IMR-90 (cell line): ENCODE measurements at regions not wholly inside any gene's neighbourhood (a gene's known extent, or its start where the extent isn't known, plus 50 kb on each side); places are given as distances from the start of the nearest gene placed in this dataset.

Experiments used
- ATAC-seq: fragments of 200-7000 bp; cut with Tn5 transposase; 2 replicates; pipeline ENCODE4 v1.9.1; 2020; ENCODE audit warnings: low read depth, mild to moderate bottlenecking, moderate library complexity
- BruUV-seq: library from RNA; stranded (reverse); fragments of 400-500 nt; replicated peaks from 2 replicates; lab custom pipeline; 2021; lab: Mats Ljungman, UMichigan
- CTCF ChIA-PET: fragments of 300-600 bp; formaldehyde crosslinking; extraction: SDS; loops from one replicate; lab custom pipeline; 2021; ENCODE audit warnings: antibody characterized with exemption; lab: Yijun Ruan, JAX
- POLR2A ChIA-PET: fragments of 300-600 bp; sonication (Branson Sonifier 250); formaldehyde crosslinking; loops from one replicate; lab custom pipeline; 2022; ENCODE audit warnings: antibody characterized with exemption; ENCODE audit not compliant: unreplicated experiment; lab: Charles Lee
- DNase-seq: peaks from one replicate; pipeline ENCODE4 v3.0.0; 2013
- H2AFZ ChIP-seq: replicated peaks from 2 replicates; pipeline ENCODE3; 2013; ENCODE audit warnings: low read length, mild to moderate bottlenecking; ENCODE audit not compliant: poor library complexity
- H2AK5ac ChIP-seq: 2 replicates; pipeline ENCODE4 v1.6.1; 2013; ENCODE audit warnings: low read depth, low read length, inconsistent platforms
- H2AK9ac ChIP-seq: replicated peaks from 2 replicates; pipeline ENCODE3; 2013; ENCODE audit warnings: mild to moderate bottlenecking, low read depth, low read length, moderate library complexity; ENCODE audit not compliant: poor library complexity
- H2BK120ac ChIP-seq: 2 replicates; pipeline ENCODE4 v1.6.1; 2013; ENCODE audit warnings: low read depth, low read length, inconsistent platforms
- H2BK15ac ChIP-seq: 3 replicates; pipeline ENCODE4 v1.6.1; 2013; ENCODE audit warnings: low read depth, low read length, inconsistent platforms
- H2BK20ac ChIP-seq: 2 replicates; pipeline ENCODE4 v1.6.1; 2013; ENCODE audit warnings: low read depth, mild to moderate bottlenecking, inconsistent platforms, low read length, moderate library complexity
- H2BK5ac ChIP-seq: 2 replicates; pipeline ENCODE4 v1.6.1; 2013; ENCODE audit warnings: mild to moderate bottlenecking, low read depth, low read length, inconsistent platforms; ENCODE audit not compliant: poor library complexity, severe bottlenecking
- H3K14ac ChIP-seq: replicated peaks from 2 replicates; pipeline ENCODE4 v1.6.1; 2013; ENCODE audit warnings: low read depth, low read length, inconsistent platforms
- H3K18ac ChIP-seq: 2 replicates; pipeline ENCODE4 v1.6.1; 2013; ENCODE audit warnings: low read depth, low read length, control low read depth
- H3K23ac ChIP-seq: 2 replicates; pipeline ENCODE4 v1.6.1; 2013; ENCODE audit warnings: low read depth, low read length, inconsistent platforms
- H3K27ac ChIP-seq: 2 replicates; pipeline ENCODE4 v1.5.1; 2013; ENCODE audit warnings: mild to moderate bottlenecking, control low read depth, low read length; ENCODE audit not compliant: insufficient read depth
- H3K27me3 ChIP-seq: 2 replicates; pipeline ENCODE4 v1.6.1; 2013; ENCODE audit warnings: low read length; ENCODE audit not compliant: control insufficient read depth, insufficient read depth
- H3K36me3 ChIP-seq: 2 replicates; pipeline ENCODE4 v1.6.1; 2013; ENCODE audit warnings: low read length, mixed read lengths; ENCODE audit not compliant: control insufficient read depth, insufficient read depth
- H3K4ac ChIP-seq: 2 replicates; pipeline ENCODE4 v1.6.1; 2013; ENCODE audit warnings: low read depth, low read length, inconsistent platforms
- H3K4me1 ChIP-seq: 2 replicates; pipeline ENCODE4 v1.6.1; 2013; ENCODE audit warnings: low read length, mixed read lengths; ENCODE audit not compliant: control insufficient read depth, insufficient read depth
- H3K4me2 ChIP-seq: 2 replicates; pipeline ENCODE4 v1.6.1; 2013; ENCODE audit warnings: low read depth, mild to moderate bottlenecking, control low read depth, low read length, moderate library complexity
- H3K4me3 ChIP-seq: 2 replicates; pipeline ENCODE4 v1.5.1; 2013; ENCODE audit warnings: low read depth, mild to moderate bottlenecking, control low read depth, low read length, moderate library complexity; ENCODE audit not compliant: insufficient read depth
- H3K56ac ChIP-seq: 2 replicates; pipeline ENCODE4 v1.6.1; 2013; ENCODE audit warnings: low read length, inconsistent platforms; ENCODE audit not compliant: insufficient read depth; ENCODE audit errors: extremely low read depth
- H3K79me1 ChIP-seq, 2 experiments: 2 replicates each; pipeline ENCODE4 v1.6.1; 2013; ENCODE audit warnings: low read length in 2 of 2, inconsistent platforms in 1 of 2, low read depth in 1 of 2
- H3K9ac ChIP-seq: 2 replicates; pipeline ENCODE4 v1.6.1; 2013; ENCODE audit warnings: low read depth, low read length, control low read depth
- H3K9me1 ChIP-seq: 2 replicates; pipeline ENCODE4 v1.6.1; 2013; ENCODE audit warnings: low read length, inconsistent platforms; ENCODE audit not compliant: insufficient read depth
- H3K9me3 ChIP-seq: 2 replicates; pipeline ENCODE4 v1.6.1; 2013; ENCODE audit warnings: low read length; ENCODE audit not compliant: control insufficient read depth, insufficient read depth
- H4K20me1 ChIP-seq: 2 replicates; pipeline ENCODE4 v1.6.1; 2013; ENCODE audit warnings: low read length, inconsistent platforms; ENCODE audit not compliant: insufficient read depth
- H4K5ac ChIP-seq: 2 replicates; pipeline ENCODE4 v1.6.1; 2013; ENCODE audit warnings: mild to moderate bottlenecking, low read depth, low read length, control low read depth
- H4K8ac ChIP-seq, 2 experiments: 2 replicates each; pipeline ENCODE4 v1.6.1; 2013; ENCODE audit warnings: low read depth in 2 of 2, low read length in 2 of 2, control low read depth in 1 of 2, inconsistent platforms in 1 of 2
- H4K91ac ChIP-seq: 2 replicates; pipeline ENCODE4 v1.6.1; 2013; ENCODE audit warnings: low read depth, low read length, inconsistent platforms; ENCODE audit not compliant: insufficient read depth
- BHLHE40 ChIP-seq: fragments of 150-350 bp; IDR thresholded peaks from 2 replicates; pipeline ENCODE4 v1.6.1; 2016; ENCODE audit warnings: mild to moderate bottlenecking, low read depth, low read length
- CEBPB ChIP-seq: IDR thresholded peaks from 2 replicates; pipeline ENCODE4 v1.6.1; 2012; ENCODE audit warnings: low read depth, low read length, improper control_type of control experiment
- CHD1 ChIP-seq: IDR thresholded peaks from 2 replicates; pipeline ENCODE4 v1.6.1; 2012; ENCODE audit warnings: low read depth, low read length, improper control_type of control experiment
- CTCF ChIP-seq: conservative IDR thresholded peaks from 2 replicates; pipeline ENCODE4 v1.5.1; 2012; ENCODE audit warnings: mild to moderate bottlenecking, low read depth, low read length, improper control_type of control experiment
- ELK1 ChIP-seq: fragments of 150-350 bp; IDR thresholded peaks from 2 replicates; pipeline ENCODE4 v1.6.1; 2016; ENCODE audit warnings: low read depth, mild to moderate bottlenecking, low read length, moderate library complexity, borderline replicate concordance
- FOS ChIP-seq: fragments of 150-350 bp; IDR thresholded peaks from 2 replicates; pipeline ENCODE4 v1.6.1; 2016; ENCODE audit warnings: low read depth, low read length
- MAFK ChIP-seq: IDR thresholded peaks from 2 replicates; pipeline ENCODE4 v1.6.1; 2012; ENCODE audit warnings: low read depth, low read length, improper control_type of control experiment
- MAZ ChIP-seq: IDR thresholded peaks from 2 replicates; pipeline ENCODE4 v1.6.1; 2012; ENCODE audit warnings: low read depth, mild to moderate bottlenecking, low read length, improper control_type of control experiment, moderate library complexity, borderline replicate concordance
- MXI1 ChIP-seq: IDR thresholded peaks from 2 replicates; pipeline ENCODE4 v1.6.1; 2012; ENCODE audit warnings: low read depth, mild to moderate bottlenecking, low read length, moderate library complexity, borderline replicate concordance
- NFE2L2 ChIP-seq: fragments of 150-350 bp; IDR thresholded peaks from 2 replicates; pipeline ENCODE4 v1.6.1; 2016; ENCODE audit warnings: low read depth, mild to moderate bottlenecking, low read length
- POLR2A ChIP-seq: IDR thresholded peaks from 2 replicates; pipeline ENCODE4 v1.6.1; 2012; ENCODE audit warnings: mild to moderate bottlenecking, low read depth, low read length
- RAD21 ChIP-seq: IDR thresholded peaks from 2 replicates; pipeline ENCODE4 v1.6.1; 2012; ENCODE audit warnings: low read length, improper control_type of control experiment
- RCOR1 ChIP-seq: IDR thresholded peaks from 2 replicates; pipeline ENCODE4 v1.6.1; 2012; ENCODE audit warnings: mild to moderate bottlenecking, low read length, improper control_type of control experiment; ENCODE audit not compliant: insufficient replicate concordance
- RFX5 ChIP-seq: IDR thresholded peaks from 2 replicates; pipeline ENCODE4 v1.8.0; 2012; ENCODE audit warnings: low read depth, mild to moderate bottlenecking, low read length, moderate library complexity
- SMC3 ChIP-seq: fragments of 150-350 bp; IDR thresholded peaks from 2 replicates; pipeline ENCODE4 v1.6.1; 2016; ENCODE audit warnings: low read depth, mild to moderate bottlenecking, antibody characterized with exemption, low read length, moderate library complexity
- USF2 ChIP-seq: fragments of 150-350 bp; IDR thresholded peaks from 2 replicates; pipeline ENCODE4 v1.6.1; 2017; ENCODE audit warnings: mild to moderate bottlenecking, antibody characterized with exemption, low read length, low read depth
- WGBS, 2 experiments: methylation state at CpG; one replicate each; pipeline versions ENCODE4 v1.1.5 to v1.1.7; 2013; ENCODE audit warnings: missing lambda C conversion rate in 2 of 2; ENCODE audit not compliant: insufficient read length in 1 of 2; ENCODE audit errors: extremely low coverage in 2 of 2; 5-methylcytosine and 5-hydroxymethylcytosine counted together
- dilution Hi-C: fragments of 300-500 bp; cut with HindIII; formaldehyde crosslinking; loops from one replicate; pipeline ENCODE4 v1.14.3; 2018; ENCODE audit warnings: low sequenced_read_pairs; ENCODE audit not compliant: unreplicated experiment
- in situ Hi-C: fragments of 300-500 bp; cut with MboI; formaldehyde crosslinking; loops from 3 replicates; pipeline ENCODE4 v1.14.3; 2019; ENCODE audit warnings: low sequenced_read_pairs, inconsistent platforms, mixed read lengths
- intact Hi-C: fragments of 100-400 bp; cut with micrococcal nuclease; formaldehyde crosslinking; loops from 2 replicates; pipeline ENCODE4 v1.10.0; 2022

DNA sequence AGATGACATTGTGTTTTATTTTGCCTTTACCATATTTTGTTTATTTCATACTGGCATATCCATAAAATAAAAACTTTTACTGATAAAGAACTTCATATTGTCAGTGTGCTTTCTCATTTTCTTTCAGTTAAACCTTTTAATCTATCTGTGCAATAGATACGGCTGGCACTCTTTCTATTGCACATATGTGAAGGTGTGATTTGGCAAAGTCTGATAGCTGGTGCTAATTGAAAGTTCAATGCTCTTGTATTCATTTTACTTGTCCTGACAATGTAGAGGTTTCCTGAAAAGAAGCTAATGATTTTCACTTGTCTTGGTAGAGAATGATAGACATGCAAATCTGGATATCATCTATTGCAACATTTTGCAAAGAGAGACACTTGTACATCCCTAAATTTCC is 467.0 kb downstream of the NSUN3 start:
- in situ Hi-C loops: no loop called here
- CTCF ChIA-PET: interaction anchor here (1.1 kb wide), 1 partner anchor 9 kb away, joined by 3 read pairs; no protein-coding TSS in a partner anchor
- WGBS, 2 experiments: no CpG with 5 or more reads among the region's 1 CpG

More for the DNA sequence above, 467.0 kb downstream of the NSUN3 start:
- BruUV-seq: no TSS peak
- Histone ChIP-seq H3K14ac (no peak overlapping the region), H4K5ac (no peak overlapping the region), H3K36me3 (no peaks in the 10 kb centered on the region), H3K9me3 (no peaks in the 10 kb centered on the region), H2BK20ac (no peak overlapping the region), H3K18ac (no peak overlapping the region), H2AK9ac (no peak overlapping the region), H3K56ac (no peak overlapping the region), H2AK5ac (no peak overlapping the region), H3K4me2 (no peak overlapping the region), H4K20me1 (no peaks in the 10 kb centered on the region), H3K23ac (no peak overlapping the region), H3K79me1 (no peaks in the 10 kb centered on the region), H2AFZ (no peak overlapping the region), H2BK5ac (no peak overlapping the region), H3K27me3 (no peaks in the 10 kb centered on the region), H2BK120ac (no peak overlapping the region), H4K91ac (no peak overlapping the region), H3K4me3 (no peak overlapping the region), H3K4me1 (no peaks in the 10 kb centered on the region), H3K9me1 (no peaks in the 10 kb centered on the region), H4K8ac (no peak overlapping the region), H2BK15ac (no peak overlapping the region), H3K27ac (no peak overlapping the region), H3K9ac (no peak overlapping the region), H3K4ac (no peak overlapping the region)
- intact Hi-C loops: no loop called here
- ATAC-seq: no peak
- TF ChIP-seq CHD1: no peak
- TF ChIP-seq USF2: no peak
- TF ChIP-seq RFX5: no peak
- no peak for TF ChIP-seq RAD21
- TF ChIP-seq CTCF: no peak
- TF ChIP-seq FOS: no peak
- no peak for TF ChIP-seq ELK1
- TF ChIP-seq BHLHE40: no peak
- no peak for TF ChIP-seq MAZ
- TF ChIP-seq POLR2A: no peak
- no peak for TF ChIP-seq SMC3
- no peak for TF ChIP-seq MAFK
- no peak for TF ChIP-seq NFE2L2
- no peak for TF ChIP-seq RCOR1
- TF ChIP-seq CEBPB: no peak
- no peak for TF ChIP-seq MXI1
- POLR2A ChIA-PET: no interaction called here
- no peak for DNase-seq
- dilution Hi-C loops: no loop called here
